Fibroblast of lung (primary cell): ENCODE measurements at regions not wholly inside any gene's neighbourhood (a gene's known extent, or its start where the extent isn't known, plus 50 kb on each side); places are given as distances from the start of the nearest gene placed in this dataset.

ENCODE experiments used
- DNase-seq, 2 donors: peaks; one replicate each; pipeline versions ENCODE4 v3.0.0 to v3.0.0-alpha.2; 2010; ENCODE audit warnings: low read depth in 2 of 2
- H2AFZ ChIP-seq: 2 replicates; pipeline ENCODE4 v1.5.1; 2012; ENCODE audit warnings: low read length, control low read depth, inconsistent platforms
- H3K27ac ChIP-seq: 2 replicates; pipeline ENCODE4 v1.5.1; 2011; ENCODE audit warnings: low read length, control low read depth; ENCODE audit not compliant: insufficient read depth
- H3K27me3 ChIP-seq: 2 replicates; pipeline ENCODE4 v1.5.1; 2011; ENCODE audit warnings: mild to moderate bottlenecking, low read length; ENCODE audit not compliant: control insufficient read depth, insufficient read depth
- H3K36me3 ChIP-seq: 2 replicates; pipeline ENCODE4 v1.5.1; 2011; ENCODE audit warnings: low read length; ENCODE audit not compliant: control insufficient read depth, insufficient read depth
- H3K4me1 ChIP-seq: 2 replicates; pipeline ENCODE4 v1.5.1; 2011; ENCODE audit warnings: low read length; ENCODE audit not compliant: control insufficient read depth, insufficient read depth; ENCODE audit errors: extremely low read depth
- H3K4me2 ChIP-seq: 2 replicates; pipeline ENCODE4 v1.5.1; 2011; ENCODE audit warnings: low read length, control low read depth; ENCODE audit not compliant: insufficient read depth; ENCODE audit errors: extremely low read depth
- H3K4me3 ChIP-seq, 4 experiments: fragments of 200-600 bp in 1 of 4; sonication (generic) in 1 of 4; replicated peaks in 1 of 4; 2 replicates each; pipeline ENCODE4 v1.5.1; 2011 to 2016; ENCODE audit warnings: low read length in 4 of 4, low read depth in 3 of 4, mild to moderate bottlenecking in 3 of 4, control low read depth in 2 of 4, inconsistent platforms in 1 of 4, mixed read lengths in 1 of 4; ENCODE audit not compliant: insufficient read depth in 1 of 4; ENCODE audit errors: control extremely low read depth in 1 of 4
- H3K79me2 ChIP-seq: 2 replicates; pipeline ENCODE4 v1.5.1; 2012; ENCODE audit warnings: mild to moderate bottlenecking, low read length, inconsistent platforms; ENCODE audit not compliant: control insufficient read depth, insufficient read depth
- H3K9ac ChIP-seq: 2 replicates; pipeline ENCODE4 v1.5.1; 2011; ENCODE audit warnings: mild to moderate bottlenecking, low read length, control low read depth; ENCODE audit not compliant: insufficient read depth
- H3K9me3 ChIP-seq: 2 replicates; pipeline ENCODE4 v1.5.1; 2012; ENCODE audit warnings: low read depth, low read length; ENCODE audit not compliant: control insufficient read depth, insufficient read depth
- H4K20me1 ChIP-seq: 2 replicates; pipeline ENCODE4 v1.5.1; 2011; ENCODE audit warnings: low read length; ENCODE audit not compliant: control insufficient read depth, insufficient read depth; ENCODE audit errors: extremely low read depth
- CTCF ChIP-seq, 2 donors: IDR thresholded peaks in 1 of 2; conservative IDR thresholded peaks in 1 of 2; 1 replicate in 1 of 2; 2 replicates in 1 of 2; pipeline ENCODE4 v1.5.1; 2011 to 2012; ENCODE audit warnings: low read length in 2 of 2, control low read depth in 1 of 2, inconsistent platforms in 1 of 2, low read depth in 1 of 2, mild to moderate bottlenecking in 1 of 2
- EZH2 ChIP-seq: IDR thresholded peaks from 2 replicates; pipeline ENCODE4 v1.5.1; 2012; ENCODE audit warnings: low read length, control low read depth, mild to moderate bottlenecking; ENCODE audit errors: missing control alignments

DNA sequence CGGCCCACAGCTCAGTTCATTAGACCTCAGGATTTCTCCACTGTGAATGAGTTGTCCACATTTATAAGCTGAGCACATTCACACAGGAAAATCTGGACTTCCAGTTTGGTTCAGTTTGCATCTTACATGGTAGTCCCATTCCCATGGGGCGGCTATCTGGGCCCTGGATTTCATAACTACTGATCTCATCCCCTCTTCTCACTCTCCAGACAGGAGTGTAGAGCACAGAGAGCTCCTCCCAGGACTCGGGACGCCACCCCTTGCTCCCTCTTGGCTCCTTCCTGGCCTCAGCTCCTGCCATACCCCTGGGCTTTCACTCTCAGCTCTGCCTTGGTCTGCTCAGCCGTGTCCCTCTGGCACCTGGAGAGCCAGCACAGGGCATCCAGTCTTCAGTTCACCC is 117.6 kb upstream of the TCERG1L start:
- Histone ChIP-seq H3K9me3 (no peaks in the 10 kb centered on the region), H3K36me3 (no peaks in the 10 kb centered on the region)

DNA sequence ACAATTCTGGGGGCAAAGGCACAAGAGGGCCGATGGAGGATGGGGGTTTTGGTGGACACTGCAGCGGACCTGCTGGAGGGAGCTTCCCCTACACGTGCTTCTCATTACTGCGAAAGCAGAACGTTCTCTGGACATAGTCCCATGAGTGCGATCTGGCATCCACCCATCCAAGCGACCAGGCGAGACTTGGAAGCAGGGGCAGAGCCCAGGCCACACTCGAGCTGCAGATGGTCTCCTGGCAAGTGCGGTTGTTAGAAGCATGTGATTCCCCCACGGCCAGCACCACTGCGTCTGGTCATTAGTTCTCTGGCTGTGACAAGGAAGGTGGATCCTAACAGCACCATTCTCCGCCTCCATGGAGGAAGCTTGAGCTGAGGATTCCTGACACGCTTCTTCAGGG is 118.4 kb upstream of the TCERG1L start:
- no peak overlapping the region for H3K27ac ChIP-seq
- no peak for TF ChIP-seq CTCF (conservative IDR thresholded peaks at IDR 0.05 in 1 of 2, IDR thresholded peaks at IDR 0.05 in 1 of 2; ENCODE audit: low read depth in 1 of 2, low read length in 2 of 2)
- no peak overlapping the region for H3K4me3 ChIP-seq
- H4K20me1 ChIP-seq = no peaks in the 10 kb centered on the region
- no peak for DNase-seq
- no peak overlapping the region for H3K9ac ChIP-seq
- no peaks in the 10 kb centered on the region for H3K9me3 ChIP-seq
- no peaks in the 10 kb centered on the region for H3K27me3 ChIP-seq
- H3K36me3 ChIP-seq = no peaks in the 10 kb centered on the region
- no peaks in the 10 kb centered on the region for H3K4me1 ChIP-seq
- H3K4me2 ChIP-seq = no peak overlapping the region
- H3K79me2 ChIP-seq = no peaks in the 10 kb centered on the region
- H2AFZ ChIP-seq = no peak overlapping the region

More for the DNA sequence above, 117.6 kb upstream of the TCERG1L start:
- no peak overlapping the region for H3K4me2 ChIP-seq
- no peaks in the 10 kb centered on the region for H4K20me1 ChIP-seq
- H3K9ac ChIP-seq = no peak overlapping the region
- no peak for TF ChIP-seq CTCF (conservative IDR thresholded peaks at IDR 0.05 in 1 of 2, IDR thresholded peaks at IDR 0.05 in 1 of 2; ENCODE audit: low read depth in 1 of 2, low read length in 2 of 2)
- TF ChIP-seq EZH2 = no peak
- H3K79me2 ChIP-seq = no peaks in the 10 kb centered on the region
- H3K4me3 ChIP-seq = no peak overlapping the region
- H3K27ac ChIP-seq = no peak overlapping the region
- no peak overlapping the region for H2AFZ ChIP-seq
- DNase-seq = no peak
- H3K4me1 ChIP-seq = no peaks in the 10 kb centered on the region
- H3K27me3 ChIP-seq = no peaks in the 10 kb centered on the region

DNA sequence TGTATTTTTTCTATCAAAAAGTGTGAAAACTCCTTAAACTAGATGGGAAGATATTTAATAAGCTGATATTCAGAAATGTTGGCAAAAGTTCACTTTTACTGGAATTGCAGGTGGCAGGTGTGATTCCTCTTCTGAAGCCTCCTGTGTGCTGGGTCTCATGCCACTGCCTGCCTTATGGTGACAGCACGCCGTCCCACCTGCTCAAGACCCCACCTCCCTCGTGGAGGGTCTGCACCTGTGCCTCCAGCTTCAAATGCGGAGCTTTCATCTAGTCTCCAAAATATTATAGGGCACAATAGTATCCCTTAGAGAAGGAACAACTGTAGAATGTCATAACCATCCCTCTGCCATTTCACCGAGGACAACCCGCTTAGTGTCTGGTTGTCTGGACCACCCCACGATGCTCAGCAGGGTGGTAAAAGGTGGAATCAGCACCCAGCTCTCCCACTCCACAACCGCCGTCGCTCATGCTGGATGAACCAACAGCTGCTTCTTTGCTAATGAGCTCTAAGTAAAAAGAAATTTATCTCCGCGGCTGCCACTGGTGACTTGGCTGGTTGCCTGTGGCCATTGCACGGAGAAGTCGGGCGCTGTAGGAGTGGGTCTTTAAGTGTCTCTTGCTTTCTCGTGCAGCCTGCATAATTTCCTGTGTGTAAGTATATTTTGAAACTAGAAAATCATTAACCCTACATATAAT is 119.3 kb upstream of the TCERG1L start:
- DNase-seq = no peak
- Histone ChIP-seq H3K4me1 (no peaks in the 10 kb centered on the region), H3K27ac (no peak overlapping the region), H3K27me3 (no peaks in the 10 kb centered on the region), H3K9me3 (no peaks in the 10 kb centered on the region), H4K20me1 (no peaks in the 10 kb centered on the region), H2AFZ (no peak overlapping the region), H3K79me2 (no peaks in the 10 kb centered on the region), H3K9ac (no peak overlapping the region), H3K36me3 (no peaks in the 10 kb centered on the region), H3K4me2 (no peak overlapping the region), H3K4me3 (no peak overlapping the region)
- TF ChIP-seq CTCF (conservative IDR thresholded peaks at IDR 0.05 in 1 of 2, IDR thresholded peaks at IDR 0.05 in 1 of 2; ENCODE audit: low read depth in 1 of 2, low read length in 2 of 2) = no peak
- no peak for TF ChIP-seq EZH2
